ENCODE measurements at regions not wholly inside any gene's neighbourhood (a gene's known extent, or its start where the extent isn't known, plus 50 kb on each side); places are given as distances from the start of the nearest gene placed in this dataset.
"Not testable (repeated sequence)": the region's sequence is repeated elsewhere in the genome, so short reads cannot be mapped to it uniquely, and the experiment has no call there.

- intact Hi-C loops (cut with micrococcal nuclease), result no loop called here
- peaks cover 0 to 16% of the 10 kb centered on the region in 2 donors for H3K27me3 Mint-ChIP-seq (ENCODE audit: low read depth in 2 of 2)
- no peak for ATAC-seq
- H3K9me3 ChIP-seq (ENCODE audit: control insufficient read depth, insufficient read depth, low read length), result no peaks in the 10 kb centered on the region
- H3K27ac ChIP-seq (ENCODE audit: low read length), result no peak overlapping the region
- no peak overlapping the region for H3K4me3 ChIP-seq (ENCODE audit: low read length)
- WGBS (ENCODE audit: insufficient coverage), result 84% methylated on average over 2 of the region's 2 CpGs
- H3K9me3 Mint-ChIP-seq, result no peaks in the 10 kb centered on the region
- no peak for DNase-seq
- H3K4me1 ChIP-seq (ENCODE audit: control insufficient read depth, insufficient read depth, low read length), result no peaks in the 10 kb centered on the region
- H3K4me3 Mint-ChIP-seq, result no peak overlapping the region
- no peaks in the 10 kb centered on the region for H3K4me1 Mint-ChIP-seq
- H3K27ac Mint-ChIP-seq, result no peak overlapping the region
- no peaks in the 10 kb centered on the region for H3K27me3 ChIP-seq (ENCODE audit: control insufficient read depth, insufficient read depth, low read length)
- no peaks in the 10 kb centered on the region for H3K36me3 ChIP-seq (ENCODE audit: control insufficient read depth, insufficient read depth, low read length)
- H3K36me3 Mint-ChIP-seq, result no peaks in the 10 kb centered on the region
- TF ChIP-seq, protein P1, sequence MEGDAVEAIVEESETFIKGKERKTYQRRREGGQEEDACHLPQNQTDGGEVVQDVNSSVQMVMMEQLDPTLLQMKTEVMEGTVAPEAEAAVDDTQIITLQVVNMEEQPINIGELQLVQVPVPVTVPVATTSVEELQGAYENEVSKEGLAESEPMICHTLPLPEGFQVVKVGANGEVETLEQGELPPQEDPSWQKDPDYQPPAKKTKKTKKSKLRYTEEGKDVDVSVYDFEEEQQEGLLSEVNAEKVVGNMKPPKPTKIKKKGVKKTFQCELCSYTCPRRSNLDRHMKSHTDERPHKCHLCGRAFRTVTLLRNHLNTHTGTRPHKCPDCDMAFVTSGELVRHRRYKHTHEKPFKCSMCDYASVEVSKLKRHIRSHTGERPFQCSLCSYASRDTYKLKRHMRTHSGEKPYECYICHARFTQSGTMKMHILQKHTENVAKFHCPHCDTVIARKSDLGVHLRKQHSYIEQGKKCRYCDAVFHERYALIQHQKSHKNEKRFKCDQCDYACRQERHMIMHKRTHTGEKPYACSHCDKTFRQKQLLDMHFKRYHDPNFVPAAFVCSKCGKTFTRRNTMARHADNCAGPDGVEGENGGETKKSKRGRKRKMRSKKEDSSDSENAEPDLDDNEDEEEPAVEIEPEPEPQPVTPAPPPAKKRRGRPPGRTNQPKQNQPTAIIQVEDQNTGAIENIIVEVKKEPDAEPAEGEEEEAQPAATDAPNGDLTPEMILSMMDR (IDR thresholded peaks at IDR 0.05), result no peak
Observed at GRCh38 chr22:35177811-35178210, 79.5 kb upstream of the HMGXB4 start.

- DNase-seq (no peak), ATAC-seq (no peak)
- Histone ChIP-seq H3K27ac (ENCODE audit: low read length) (no peak overlapping the region), H3K4me3 (ENCODE audit: low read length) (no peak overlapping the region), H3K36me3 (ENCODE audit: control insufficient read depth, insufficient read depth, low read length) (no peaks in the 10 kb centered on the region), H3K4me1 (ENCODE audit: control insufficient read depth, insufficient read depth, low read length) (no peaks in the 10 kb centered on the region), H3K27me3 (ENCODE audit: control insufficient read depth, insufficient read depth, low read length) (no peaks in the 10 kb centered on the region), H3K9me3 (ENCODE audit: control insufficient read depth, insufficient read depth, low read length) (no peaks in the 10 kb centered on the region)
- Mint-ChIP-seq H3K9me3 (no peaks in the 10 kb centered on the region), H3K4me1 (no peaks in the 10 kb centered on the region), H3K27ac (no peak overlapping the region), H3K4me3 (no peak overlapping the region), H3K27me3 (ENCODE audit: low read depth in 2 of 2) (peaks cover 0 to 20% of the 10 kb centered on the region in 2 donors), H3K36me3 (no peaks in the 10 kb centered on the region)
- TF ChIP-seq, protein P1 (IDR thresholded peaks at IDR 0.05), result no peak
- intact Hi-C loops (cut with micrococcal nuclease), result no loop called here
- WGBS (ENCODE audit: insufficient coverage), result 95% methylated on average over 10 of the region's 10 CpGs
Observed at GRCh38 chr22:35178446-35178845, 78.8 kb upstream of the HMGXB4 start.

DNA sequence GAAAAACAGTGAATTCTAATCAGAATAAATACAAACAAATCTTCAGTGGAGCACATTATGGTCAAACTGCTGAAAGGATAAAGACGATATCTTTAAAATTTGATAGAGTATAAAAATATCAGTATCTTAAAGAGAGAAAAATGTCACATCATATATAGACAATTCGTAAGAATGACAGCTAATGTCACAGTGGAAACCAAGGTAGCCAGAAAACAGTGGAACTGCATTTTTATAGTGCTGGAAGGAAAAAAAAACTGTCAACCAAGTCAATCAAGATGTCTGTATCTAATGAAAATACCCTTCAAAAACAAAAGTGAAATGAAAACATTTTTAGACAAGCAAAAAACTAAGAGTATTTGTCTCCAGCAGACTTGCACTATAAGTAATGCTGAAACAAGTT is 73.4 kb upstream of the HMGXB4 start:
- Mint-ChIP-seq H3K27me3 (ENCODE audit: low read depth in 2 of 2) (peaks cover 0 to 17% of the 10 kb centered on the region in 2 donors), H3K4me1 (no peaks in the 10 kb centered on the region), H3K4me3 (no peak overlapping the region), H3K36me3 (no peaks in the 10 kb centered on the region), H3K27ac (no peak overlapping the region), H3K9me3 (peaks cover 2 to 3% of the 10 kb centered on the region in 2 donors)
- no peak overlapping the region for H3K4me3 ChIP-seq (ENCODE audit: low read length)
- WGBS (ENCODE audit: insufficient coverage), result 71% methylated on average over 1 of the region's 2 CpGs
- no peak overlapping the region for H3K27ac ChIP-seq (ENCODE audit: low read length)
- no peaks in the 10 kb centered on the region for H3K4me1 ChIP-seq (ENCODE audit: control insufficient read depth, insufficient read depth, low read length)
- ATAC-seq (no peak), DNase-seq (no peak)
- no peaks in the 10 kb centered on the region for H3K9me3 ChIP-seq (ENCODE audit: control insufficient read depth, insufficient read depth, low read length)
- TF ChIP-seq, protein P1 (IDR thresholded peaks at IDR 0.05), result no peak
- intact Hi-C loops (cut with micrococcal nuclease), result no loop called here
- H3K36me3 ChIP-seq (ENCODE audit: control insufficient read depth, insufficient read depth, low read length), result no peaks in the 10 kb centered on the region
- H3K27me3 ChIP-seq (ENCODE audit: control insufficient read depth, insufficient read depth, low read length), result no peaks in the 10 kb centered on the region

- no peak for DNase-seq
- Mint-ChIP-seq H3K9me3 (peaks cover 3 to 7% of the 10 kb centered on the region in 2 donors), H3K4me1 (no peaks in the 10 kb centered on the region), H3K4me3 (no peak overlapping the region), H3K36me3 (no peaks in the 10 kb centered on the region), H3K27me3 (ENCODE audit: low read depth in 2 of 2) (peaks cover 0 to 8% of the 10 kb centered on the region in 2 donors), H3K27ac (no peak overlapping the region)
- Histone ChIP-seq H3K27me3 (ENCODE audit: control insufficient read depth, insufficient read depth, low read length) (no peaks in the 10 kb centered on the region), H3K4me1 (ENCODE audit: control insufficient read depth, insufficient read depth, low read length) (no peaks in the 10 kb centered on the region), H3K27ac (ENCODE audit: low read length) (no peak overlapping the region), H3K9me3 (ENCODE audit: control insufficient read depth, insufficient read depth, low read length) (no peaks in the 10 kb centered on the region), H3K36me3 (ENCODE audit: control insufficient read depth, insufficient read depth, low read length) (no peaks in the 10 kb centered on the region), H3K4me3 (ENCODE audit: low read length) (no peak overlapping the region)
- intact Hi-C loops (cut with micrococcal nuclease), result no loop called here
- TF ChIP-seq, protein P1 (IDR thresholded peaks at IDR 0.05), result no peak
- WGBS (ENCODE audit: insufficient coverage), result 81% methylated on average over 1 of the region's 1 CpG
- ATAC-seq, result no peak
Observed at GRCh38 chr22:35186492-35186891, 70.8 kb upstream of the HMGXB4 start.

DNA sequence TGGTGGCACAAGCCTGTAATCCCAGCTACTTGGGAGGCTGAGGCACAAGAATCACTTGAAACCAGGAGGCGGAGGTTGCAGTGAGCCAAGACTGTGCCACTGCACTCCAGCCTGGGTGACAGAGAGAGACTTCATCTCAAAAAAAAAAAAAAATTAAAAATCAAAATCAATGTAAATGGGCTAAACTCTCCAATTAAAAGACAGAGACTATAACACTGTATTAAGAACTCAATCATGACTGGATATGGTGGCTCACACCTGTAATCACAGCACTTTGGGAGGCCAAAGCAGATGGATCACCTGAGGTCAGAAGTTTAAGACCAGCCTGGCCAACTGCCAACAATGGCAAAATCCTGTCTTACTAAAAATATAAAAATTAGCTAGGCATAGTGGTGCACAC is 68.4 kb upstream of the HMGXB4 start:
- H3K27me3 ChIP-seq (ENCODE audit: control insufficient read depth, insufficient read depth, low read length); H3K4me1 Mint-ChIP-seq; H3K4me1 ChIP-seq (ENCODE audit: control insufficient read depth, insufficient read depth, low read length); intact Hi-C loops (cut with micrococcal nuclease); H3K4me3 Mint-ChIP-seq; H3K27ac Mint-ChIP-seq; H3K9me3 Mint-ChIP-seq; H3K27ac ChIP-seq (ENCODE audit: low read length); DNase-seq; ATAC-seq; H3K9me3 ChIP-seq (ENCODE audit: control insufficient read depth, insufficient read depth, low read length); H3K36me3 ChIP-seq (ENCODE audit: control insufficient read depth, insufficient read depth, low read length); H3K36me3 Mint-ChIP-seq; H3K4me3 ChIP-seq (ENCODE audit: low read length): not testable (repeated sequence)
- H3K27me3 Mint-ChIP-seq (ENCODE audit: low read depth in 2 of 2), result peaks cover 2 to 13% of the 10 kb centered on the region in 2 donors
- 95% methylated on average over 1 of the region's 1 CpG for WGBS (ENCODE audit: insufficient coverage)

Data from natural killer cell (primary cell).